H1 (cell line): ENCODE measurements at regions not wholly inside any gene's neighbourhood (a gene's known extent, or its start where the extent isn't known, plus 50 kb on each side); places are given as distances from the start of the nearest gene placed in this dataset.

Source experiments
- BRCA1 ChIP-seq: IDR thresholded peaks from 2 replicates; pipeline ENCODE4 v1.6.1; 2012; ENCODE audit warnings: low read depth, low read length, improper control_type of control experiment
- CREB1 ChIP-seq: IDR thresholded peaks from 2 replicates; pipeline ENCODE4 v1.6.1; 2012; ENCODE audit warnings: inconsistent platforms
- EGR1 ChIP-seq: IDR thresholded peaks from 2 replicates; pipeline ENCODE4 v1.6.1; 2011; ENCODE audit warnings: low read depth, low read length, borderline replicate concordance
- SIN3A ChIP-seq, 2 experiments: IDR thresholded peaks in 1 of 2; conservative IDR thresholded peaks in 1 of 2; 2 replicates each; pipeline ENCODE4 v1.6.1; 2011 to 2012; ENCODE audit warnings: low read length in 2 of 2, improper control_type of control experiment in 1 of 2, low read depth in 1 of 2, mild to moderate bottlenecking in 1 of 2
- SP1 ChIP-seq: IDR thresholded peaks from 2 replicates; pipeline ENCODE4 v1.6.1; 2011; ENCODE audit warnings: low read depth, low read length
- ZNF274 ChIP-seq: IDR thresholded peaks from 2 replicates; pipeline ENCODE4 v1.7.0; 2012; ENCODE audit warnings: low read length, borderline replicate concordance; ENCODE audit errors: extremely low read depth
- TF ChIP-seq, protein P1 (sequence below): IDR thresholded peaks from 2 replicates; pipeline ENCODE4 v1.6.1; 2012; ENCODE audit warnings: inconsistent platforms
- TF ChIP-seq, protein P2 (sequence below): IDR thresholded peaks from 2 replicates; pipeline ENCODE4 v1.6.1; 2012; ENCODE audit warnings: inconsistent platforms

DNA sequence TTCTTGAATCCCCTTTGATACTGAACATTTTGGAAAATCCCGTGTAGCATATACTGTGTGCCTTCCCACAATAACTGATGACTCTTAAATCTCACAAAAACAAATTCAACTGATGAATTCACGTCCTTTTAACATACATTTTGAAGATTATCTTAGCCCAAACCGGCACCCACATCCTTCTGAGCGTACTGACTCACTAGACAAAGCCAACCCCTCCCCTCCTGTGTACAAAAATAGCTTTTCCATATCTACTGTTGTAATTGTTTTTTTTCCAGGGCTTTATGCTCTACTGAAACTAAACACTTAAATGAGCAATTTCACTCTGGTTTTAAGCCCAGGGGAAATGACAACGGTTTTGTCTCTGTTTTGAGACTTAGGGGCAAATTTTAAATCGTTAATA, 109.4 kb upstream of the ATF7IP start (continued):
- TF ChIP-seq ZNF274 (no peak), CREB1 (no peak), SP1 (no peak), SIN3A (conservative IDR thresholded peaks at IDR 0.05 in 1 of 2, IDR thresholded peaks at IDR 0.05 in 1 of 2; ENCODE audit: low read depth in 1 of 2, low read length in 2 of 2) (no peak), EGR1 (no peak), BRCA1 (no peak)
- TF ChIP-seq, protein P1, sequence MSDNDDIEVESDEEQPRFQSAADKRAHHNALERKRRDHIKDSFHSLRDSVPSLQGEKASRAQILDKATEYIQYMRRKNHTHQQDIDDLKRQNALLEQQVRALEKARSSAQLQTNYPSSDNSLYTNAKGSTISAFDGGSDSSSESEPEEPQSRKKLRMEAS: no peak
- TF ChIP-seq, protein P2, sequence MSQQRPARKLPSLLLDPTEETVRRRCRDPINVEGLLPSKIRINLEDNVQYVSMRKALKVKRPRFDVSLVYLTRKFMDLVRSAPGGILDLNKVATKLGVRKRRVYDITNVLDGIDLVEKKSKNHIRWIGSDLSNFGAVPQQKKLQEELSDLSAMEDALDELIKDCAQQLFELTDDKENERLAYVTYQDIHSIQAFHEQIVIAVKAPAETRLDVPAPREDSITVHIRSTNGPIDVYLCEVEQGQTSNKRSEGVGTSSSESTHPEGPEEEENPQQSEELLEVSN: no peak
